GM18505 (cell line): ENCODE measurements at regions not wholly inside any gene's neighbourhood (a gene's known extent, or its start where the extent isn't known, plus 50 kb on each side); places are given as distances from the start of the nearest gene placed in this dataset.

Source experiments
- ATAC-seq: cut with Tn5 transposase; IDR thresholded peaks from one replicate; pipeline ENCODE4 v1.9.1; 2021; ENCODE audit not compliant: unreplicated experiment
- POLR2A ChIP-seq: IDR thresholded peaks from 4 replicates; pipeline ENCODE4 v1.6.1; 2011; ENCODE audit warnings: borderline replicate concordance; ENCODE audit not compliant: insufficient read depth, insufficient read length; ENCODE audit errors: extremely low read depth

- TF ChIP-seq POLR2A, result no peak
- ATAC-seq, result peak; percentile 20
These were observed 61.5 kb upstream of the MEF2A start for GRCh38 chr15:99504071-99504822.

- peak; percentile 43 for ATAC-seq
- peak; percentile 65 for TF ChIP-seq POLR2A
These were observed 60.8 kb upstream of the MEF2A start for GRCh38 chr15:99504823-99505551.

- no peak for TF ChIP-seq POLR2A
- ATAC-seq, result no peak
These were observed 59.4 kb upstream of the MEF2A start for GRCh38 chr15:99506399-99506798.

GRCh38 chr15:99507016-99507503 lies 58.7 kb upstream of the MEF2A start:
- no peak for ATAC-seq
- no peak for TF ChIP-seq POLR2A

- peak; percentile 18 for ATAC-seq
- TF ChIP-seq POLR2A, result peak; percentile 63
These were observed 58.1 kb upstream of the MEF2A start for GRCh38 chr15:99507504-99508310.

GRCh38 chr15:99508311-99508645 lies 57.5 kb upstream of the MEF2A start:
- ATAC-seq, result no peak

GRCh38 chr15:99508852-99509251 lies 56.9 kb upstream of the MEF2A start:
- ATAC-seq, result no peak
- TF ChIP-seq POLR2A, result peak; percentile 41

More at GRCh38 chr15:99508311-99508645, 57.5 kb upstream of the MEF2A start:
- no peak for TF ChIP-seq POLR2A

GRCh38 chr15:99509686-99510461 lies 55.9 kb upstream of the MEF2A start:
- no peak for ATAC-seq
- peak; percentile 7 for TF ChIP-seq POLR2A

GRCh38 chr15:99511531-99511865 lies 54.3 kb upstream of the MEF2A start:
- no peak for ATAC-seq
- no peak for TF ChIP-seq POLR2A

- ATAC-seq, result peak; percentile 61
- peak; percentile 57 for TF ChIP-seq POLR2A
These were observed 53.7 kb upstream of the MEF2A start for GRCh38 chr15:99511866-99512661.

GRCh38 chr15:99514306-99514705 lies 51.5 kb upstream of the MEF2A start:
- ATAC-seq, result no peak

More at GRCh38 chr15:99514306-99514705, 51.5 kb upstream of the MEF2A start:
- no peak for TF ChIP-seq POLR2A
